ENCODE measurements at regions not wholly inside any gene's neighbourhood (a gene's known extent, or its start where the extent isn't known, plus 50 kb on each side); places are given as distances from the start of the nearest gene placed in this dataset.

- Histone ChIP-seq H3K27me3 (ENCODE audit: control insufficient read depth, insufficient read depth, low read length) (no peaks in the 10 kb centered on the region), H3K36me3 (ENCODE audit: control insufficient read depth, insufficient read depth, low read length) (no peaks in the 10 kb centered on the region), H3K9me3 (ENCODE audit: control insufficient read depth, insufficient read depth, low read depth, low read length) (no peaks in the 10 kb centered on the region), H3K4me3 (ENCODE audit: low read depth in 2 of 2, low read length in 2 of 2) (no peak overlapping the region), H3K4me1 (ENCODE audit: control insufficient read depth, insufficient read depth, low read length) (no peaks in the 10 kb centered on the region), H3K27ac (ENCODE audit: low read length) (no peak overlapping the region)
- in situ Hi-C loops (cut with HindIII; ENCODE audit: low pct_unique_long_range_greater_than_20kb, low sequenced_read_pairs) (no loop called here), intact Hi-C loops (cut with micrococcal nuclease; ENCODE audit: unreplicated experiment) (no loop called here)
- BruUV-seq (replicated peaks): no TSS peak
- ATAC-seq: no peak
- ChIA-PET POLR2A (no interaction called here), CTCF (no interaction called here)
- no peak for DNase-seq (ENCODE audit: low read depth, low spot score)
- no peak for TF ChIP-seq CTCF (IDR thresholded peaks at IDR 0.05)
- no peak for TF ChIP-seq POLR2AphosphoS5 (IDR thresholded peaks at IDR 0.05; ENCODE audit: low read depth, low read length)
- TF ChIP-seq TCF7L2 (IDR thresholded peaks at IDR 0.05; ENCODE audit: low read depth, low read length): no peak
- no peak for TF ChIP-seq SIN3A (IDR thresholded peaks at IDR 0.05; ENCODE audit: borderline replicate concordance, insufficient read depth, low read depth, low read length)
- TF ChIP-seq REST (IDR thresholded peaks at IDR 0.05; ENCODE audit: insufficient read depth in 1 of 2, low read depth in 2 of 2, low read length in 1 of 2): no peak
These were observed 95.0 kb upstream of the KIAA1217 start for GRCh38 chr10:24113901-24114300.

GRCh38 chr10:24114556-24114955, 94.4 kb upstream of the KIAA1217 start:
- Histone ChIP-seq H3K36me3 (ENCODE audit: control insufficient read depth, insufficient read depth, low read length) (no peaks in the 10 kb centered on the region), H3K27me3 (ENCODE audit: control insufficient read depth, insufficient read depth, low read length) (no peaks in the 10 kb centered on the region), H3K9me3 (ENCODE audit: control insufficient read depth, insufficient read depth, low read depth, low read length) (no peaks in the 10 kb centered on the region), H3K4me3 (ENCODE audit: low read depth in 2 of 2, low read length in 2 of 2) (no peak overlapping the region), H3K27ac (ENCODE audit: low read length) (no peak overlapping the region), H3K4me1 (ENCODE audit: control insufficient read depth, insufficient read depth, low read length) (no peaks in the 10 kb centered on the region)
- in situ Hi-C loops (cut with HindIII; ENCODE audit: low pct_unique_long_range_greater_than_20kb, low sequenced_read_pairs): no loop called here
- CTCF ChIA-PET: no interaction called here
- DNase-seq (ENCODE audit: low read depth, low spot score): no peak
- POLR2A ChIA-PET: no interaction called here
- TF ChIP-seq REST (IDR thresholded peaks at IDR 0.05; ENCODE audit: insufficient read depth in 1 of 2, low read depth in 2 of 2, low read length in 1 of 2): no peak
- no peak for TF ChIP-seq TCF7L2 (IDR thresholded peaks at IDR 0.05; ENCODE audit: low read depth, low read length)
- TF ChIP-seq POLR2AphosphoS5 (IDR thresholded peaks at IDR 0.05; ENCODE audit: low read depth, low read length): no peak
- no peak for TF ChIP-seq SIN3A (IDR thresholded peaks at IDR 0.05; ENCODE audit: borderline replicate concordance, insufficient read depth, low read depth, low read length)
- TF ChIP-seq CTCF (IDR thresholded peaks at IDR 0.05): no peak
- no peak for ATAC-seq
- intact Hi-C loops (cut with micrococcal nuclease; ENCODE audit: unreplicated experiment): no loop called here
- BruUV-seq (replicated peaks): no TSS peak
